ENCODE measurements at regions not wholly inside any gene's neighbourhood (a gene's known extent, or its start where the extent isn't known, plus 50 kb on each side); places are given as distances from the start of the nearest gene placed in this dataset.

- TF ChIP-seq CTCF (IDR thresholded peaks at IDR 0.05) = no peak
- no peak for TF ChIP-seq EZH2 (IDR thresholded peaks at IDR 0.05)
- TF ChIP-seq EZH2phosphoT487 (IDR thresholded peaks at IDR 0.05) = no peak
These were observed 569.8 kb downstream of the VGLL3 start for GRCh38 chr3:86420990-86421739.
